ENCODE measurements at regions not wholly inside any gene's neighbourhood (a gene's known extent, or its start where the extent isn't known, plus 50 kb on each side); places are given as distances from the start of the nearest gene placed in this dataset.

GRCh38 chr2:204341887-204342276, 203.4 kb upstream of the PARD3B start:
- Histone ChIP-seq H3K4me3 (no peak overlapping the region), H3K9me3 (no peaks in the 10 kb centered on the region), H3K27me3 (no peaks in the 10 kb centered on the region), H3K4me1 (peaks cover 0 to 9% (median 0%) of the 10 kb centered on the region in 4 donors), H3K27ac (replicated peaks in 1 of 4) (no peak overlapping the region), H3K36me3 (no peaks in the 10 kb centered on the region)
- intact Hi-C loops (cut with DNase I): no loop called here
- no peak for TF ChIP-seq EP300 (IDR thresholded peaks at IDR 0.05)
- TF ChIP-seq, protein P1, sequence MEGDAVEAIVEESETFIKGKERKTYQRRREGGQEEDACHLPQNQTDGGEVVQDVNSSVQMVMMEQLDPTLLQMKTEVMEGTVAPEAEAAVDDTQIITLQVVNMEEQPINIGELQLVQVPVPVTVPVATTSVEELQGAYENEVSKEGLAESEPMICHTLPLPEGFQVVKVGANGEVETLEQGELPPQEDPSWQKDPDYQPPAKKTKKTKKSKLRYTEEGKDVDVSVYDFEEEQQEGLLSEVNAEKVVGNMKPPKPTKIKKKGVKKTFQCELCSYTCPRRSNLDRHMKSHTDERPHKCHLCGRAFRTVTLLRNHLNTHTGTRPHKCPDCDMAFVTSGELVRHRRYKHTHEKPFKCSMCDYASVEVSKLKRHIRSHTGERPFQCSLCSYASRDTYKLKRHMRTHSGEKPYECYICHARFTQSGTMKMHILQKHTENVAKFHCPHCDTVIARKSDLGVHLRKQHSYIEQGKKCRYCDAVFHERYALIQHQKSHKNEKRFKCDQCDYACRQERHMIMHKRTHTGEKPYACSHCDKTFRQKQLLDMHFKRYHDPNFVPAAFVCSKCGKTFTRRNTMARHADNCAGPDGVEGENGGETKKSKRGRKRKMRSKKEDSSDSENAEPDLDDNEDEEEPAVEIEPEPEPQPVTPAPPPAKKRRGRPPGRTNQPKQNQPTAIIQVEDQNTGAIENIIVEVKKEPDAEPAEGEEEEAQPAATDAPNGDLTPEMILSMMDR (IDR thresholded peaks at IDR 0.05): no peak
- no peak for DNase-seq (ENCODE audit: extremely low spot score)
- 64% methylated on average over 2 of the region's 2 CpGs for WGBS

DNA sequence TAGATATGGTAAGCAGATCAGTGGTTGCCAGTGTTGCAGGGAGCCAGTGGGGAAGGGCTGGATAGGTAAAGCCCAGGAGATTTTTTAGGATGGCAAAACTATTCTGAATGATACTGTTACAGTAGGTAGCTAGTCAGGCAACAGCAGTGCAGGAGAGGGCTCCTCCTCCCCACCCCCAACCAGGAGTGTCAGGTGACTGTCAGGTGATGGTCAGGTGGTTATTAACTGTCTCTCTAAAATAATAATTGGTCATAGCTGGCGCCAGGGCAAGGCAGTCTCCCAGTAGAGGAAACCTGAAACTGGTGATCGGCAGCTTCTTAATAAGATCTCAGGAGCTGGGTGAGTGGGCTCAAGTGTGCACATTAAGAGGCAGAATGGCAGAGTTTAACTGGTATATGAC, 201.6 kb upstream of the PARD3B start:
- no peak for TF ChIP-seq EP300 (IDR thresholded peaks at IDR 0.05)
- TF ChIP-seq POLR2AphosphoS5 (IDR thresholded peaks at IDR 0.05): no peak
- no peak for TF ChIP-seq POLR2A (IDR thresholded peaks at IDR 0.05; ENCODE audit: low read depth)
- TF ChIP-seq, protein P1 (IDR thresholded peaks at IDR 0.05): no peak

DNA sequence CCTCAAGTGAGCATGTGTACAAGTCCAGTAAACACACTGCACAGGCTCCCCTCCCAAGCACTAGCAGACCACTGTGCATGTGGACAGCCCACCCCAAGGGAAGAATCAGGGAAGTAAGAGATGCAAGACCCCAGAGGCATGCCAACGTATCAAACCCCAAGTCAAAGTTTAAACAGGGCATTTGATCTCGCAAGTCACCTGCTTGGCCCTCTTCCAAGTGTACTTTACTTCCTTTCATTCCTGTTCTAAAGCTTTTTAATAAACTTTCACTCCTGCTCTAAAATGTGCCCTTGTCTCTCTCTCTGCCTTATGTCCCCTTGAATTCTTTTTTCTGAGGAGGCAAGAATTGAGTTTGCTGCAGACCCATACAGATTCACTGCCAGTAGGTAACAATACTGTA, 201.2 kb upstream of the PARD3B start:
- Histone ChIP-seq H3K4me1 (peaks cover 0 to 9% (median 0%) of the 10 kb centered on the region in 4 donors), H3K27ac (replicated peaks in 1 of 4) (no peak overlapping the region), H3K27me3 (no peaks in the 10 kb centered on the region), H3K4me3 (no peak overlapping the region), H3K9me3 (peaks cover 0 to 4% (median 0%) of the 10 kb centered on the region in 4 donors), H3K36me3 (no peaks in the 10 kb centered on the region)
- intact Hi-C loops (cut with DNase I): no loop called here
- 56% methylated on average over 2 of the region's 2 CpGs for WGBS
- TF ChIP-seq, protein P1 (IDR thresholded peaks at IDR 0.05): no peak
- TF ChIP-seq POLR2AphosphoS5 (IDR thresholded peaks at IDR 0.05): no peak
- no peak for TF ChIP-seq EP300 (IDR thresholded peaks at IDR 0.05)
- no peak for TF ChIP-seq POLR2A (IDR thresholded peaks at IDR 0.05; ENCODE audit: low read depth)
- DNase-seq (ENCODE audit: extremely low spot score): no peak

More for the DNA sequence above, 201.6 kb upstream of the PARD3B start:
- no peak for DNase-seq (ENCODE audit: extremely low spot score)
- Histone ChIP-seq H3K36me3 (no peaks in the 10 kb centered on the region), H3K9me3 (peaks cover 0 to under 1% (median 0%) of the 10 kb centered on the region in 4 donors), H3K4me3 (no peak overlapping the region), H3K4me1 (peaks cover 0 to 9% (median 0%) of the 10 kb centered on the region in 4 donors), H3K27me3 (no peaks in the 10 kb centered on the region), H3K27ac (replicated peaks in 1 of 4) (no peak overlapping the region)
- 86% methylated on average over 2 of the region's 2 CpGs for WGBS
- intact Hi-C loops (cut with DNase I): no loop called here

- Histone ChIP-seq H3K4me3 (no peak overlapping the region), H3K27ac (replicated peaks in 1 of 4) (no peak overlapping the region), H3K4me1 (no peaks in the 10 kb centered on the region), H3K9me3 (peaks cover 0 to 7% (median 0%) of the 10 kb centered on the region in 4 donors), H3K27me3 (no peaks in the 10 kb centered on the region), H3K36me3 (no peaks in the 10 kb centered on the region)
- WGBS: 90% methylated on average over 3 of the region's 3 CpGs
- no peak for DNase-seq (ENCODE audit: extremely low spot score)
- TF ChIP-seq, protein P1 (IDR thresholded peaks at IDR 0.05): no peak
- no peak for TF ChIP-seq POLR2A (IDR thresholded peaks at IDR 0.05; ENCODE audit: low read depth)
- no peak for TF ChIP-seq POLR2AphosphoS5 (IDR thresholded peaks at IDR 0.05)
- no peak for TF ChIP-seq EP300 (IDR thresholded peaks at IDR 0.05)
- intact Hi-C loops (cut with DNase I): no loop called here
These were observed 198.4 kb upstream of the PARD3B start for GRCh38 chr2:204346906-204347305.

DNA sequence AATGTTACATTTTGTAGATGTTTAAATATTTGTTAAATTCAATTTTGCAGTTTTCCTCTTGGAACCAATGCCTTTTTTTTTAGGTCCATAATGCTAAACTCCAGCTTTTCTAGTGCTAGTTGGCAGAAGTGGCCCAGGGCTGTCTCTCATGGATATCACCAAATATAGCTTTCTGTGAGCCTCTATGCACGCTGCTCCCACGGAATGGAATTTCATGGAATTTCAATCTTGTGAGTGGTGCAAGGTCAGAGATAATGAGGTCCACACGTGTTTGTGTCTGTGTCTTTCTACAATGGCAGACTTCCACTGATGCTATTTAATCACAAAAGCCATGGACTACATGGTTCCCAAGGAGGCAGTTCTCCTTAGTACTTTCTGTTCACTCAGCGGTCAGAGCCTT, 191.5 kb upstream of the PARD3B start:
- no peaks in the 10 kb centered on the region for H3K4me1 ChIP-seq

More for the DNA sequence above, 191.5 kb upstream of the PARD3B start:
- WGBS: 71% methylated on average over 4 of the region's 4 CpGs
- DNase-seq (ENCODE audit: extremely low spot score): no peak
- no peaks in the 10 kb centered on the region for H3K36me3 ChIP-seq
- H3K27ac ChIP-seq (replicated peaks in 1 of 4): no peak overlapping the region
- peaks cover 0 to 5% (median 0%) of the 10 kb centered on the region in 4 donors for H3K9me3 ChIP-seq
- no peaks in the 10 kb centered on the region for H3K27me3 ChIP-seq
- intact Hi-C loops (cut with DNase I): no loop called here
- H3K4me3 ChIP-seq: no peak overlapping the region
- TF ChIP-seq, protein P1 (IDR thresholded peaks at IDR 0.05): no peak
- no peak for TF ChIP-seq POLR2A (IDR thresholded peaks at IDR 0.05; ENCODE audit: low read depth)
- TF ChIP-seq EP300 (IDR thresholded peaks at IDR 0.05): no peak
- TF ChIP-seq POLR2AphosphoS5 (IDR thresholded peaks at IDR 0.05): no peak

Data from esophagus muscularis mucosa (tissue), 4 donors.